Coronary artery (tissue), 2 donors: ENCODE measurements at regions not wholly inside any gene's neighbourhood (a gene's known extent, or its start where the extent isn't known, plus 50 kb on each side); places are given as distances from the start of the nearest gene placed in this dataset.

Source experiments
- DNase-seq: peaks from one replicate; pipeline ENCODE4 v3.0.0-alpha.2; 2017; ENCODE audit warnings: low spot score
- H3K27ac ChIP-seq, 2 donors: fragments of 200-600 bp; sonication (generic); one replicate each; pipeline ENCODE4 v1.5.1; 2016 to 2019
- H3K4me3 ChIP-seq: fragments of 200-600 bp; sonication (generic); 2 replicates; pipeline ENCODE4 v1.5.1; 2016; ENCODE audit warnings: mild to moderate bottlenecking, moderate library complexity
- TF ChIP-seq, protein P1 (sequence below): fragments of 200-600 bp; sonication (generic); IDR thresholded peaks from one replicate; pipeline ENCODE4 v1.5.1; 2019; ENCODE audit warnings: antibody characterized with exemption

DNA sequence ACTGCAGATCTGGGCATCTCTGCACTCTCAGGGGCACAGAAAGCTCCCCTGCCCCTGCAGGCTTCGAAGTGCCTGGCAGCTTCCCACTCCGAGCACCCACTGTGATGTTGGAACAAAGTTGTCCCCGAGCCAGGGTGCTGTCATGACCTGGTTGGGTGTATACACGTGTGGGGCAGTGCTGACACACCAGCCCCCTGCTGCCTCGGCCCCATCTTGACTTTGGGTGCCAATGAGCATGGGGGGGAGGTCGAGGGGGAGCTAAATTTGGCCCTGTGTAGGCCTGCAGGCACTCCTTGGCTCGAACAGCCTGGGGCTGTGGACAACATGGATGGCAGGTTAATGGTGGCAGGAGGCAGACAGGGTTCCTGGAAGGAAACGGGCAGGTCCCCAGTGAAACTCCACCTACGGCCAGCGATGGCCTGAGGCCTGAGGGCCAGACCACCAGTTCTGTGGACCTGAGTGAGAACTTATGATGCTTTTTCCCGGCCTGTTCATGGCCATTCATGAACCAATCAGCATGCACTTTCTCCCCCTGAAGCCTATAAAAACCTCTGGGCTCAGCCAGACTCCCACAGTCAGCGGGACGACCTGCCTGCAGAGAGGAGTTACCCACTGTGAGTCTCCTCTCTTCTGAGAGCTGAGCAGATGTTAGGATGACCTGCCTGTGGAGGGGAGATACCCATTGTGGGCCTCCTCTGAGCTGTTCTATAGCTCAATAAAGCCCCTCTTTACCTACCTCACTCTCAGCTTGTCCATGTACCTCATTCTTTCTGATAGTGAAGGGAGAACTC lies 1029.1 kb upstream of the GBE1 start:
- TF ChIP-seq, protein P1, sequence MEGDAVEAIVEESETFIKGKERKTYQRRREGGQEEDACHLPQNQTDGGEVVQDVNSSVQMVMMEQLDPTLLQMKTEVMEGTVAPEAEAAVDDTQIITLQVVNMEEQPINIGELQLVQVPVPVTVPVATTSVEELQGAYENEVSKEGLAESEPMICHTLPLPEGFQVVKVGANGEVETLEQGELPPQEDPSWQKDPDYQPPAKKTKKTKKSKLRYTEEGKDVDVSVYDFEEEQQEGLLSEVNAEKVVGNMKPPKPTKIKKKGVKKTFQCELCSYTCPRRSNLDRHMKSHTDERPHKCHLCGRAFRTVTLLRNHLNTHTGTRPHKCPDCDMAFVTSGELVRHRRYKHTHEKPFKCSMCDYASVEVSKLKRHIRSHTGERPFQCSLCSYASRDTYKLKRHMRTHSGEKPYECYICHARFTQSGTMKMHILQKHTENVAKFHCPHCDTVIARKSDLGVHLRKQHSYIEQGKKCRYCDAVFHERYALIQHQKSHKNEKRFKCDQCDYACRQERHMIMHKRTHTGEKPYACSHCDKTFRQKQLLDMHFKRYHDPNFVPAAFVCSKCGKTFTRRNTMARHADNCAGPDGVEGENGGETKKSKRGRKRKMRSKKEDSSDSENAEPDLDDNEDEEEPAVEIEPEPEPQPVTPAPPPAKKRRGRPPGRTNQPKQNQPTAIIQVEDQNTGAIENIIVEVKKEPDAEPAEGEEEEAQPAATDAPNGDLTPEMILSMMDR: no peak
- Histone ChIP-seq H3K27ac (no peak overlapping the region), H3K4me3 (no peak overlapping the region)
- no peak for DNase-seq

DNA sequence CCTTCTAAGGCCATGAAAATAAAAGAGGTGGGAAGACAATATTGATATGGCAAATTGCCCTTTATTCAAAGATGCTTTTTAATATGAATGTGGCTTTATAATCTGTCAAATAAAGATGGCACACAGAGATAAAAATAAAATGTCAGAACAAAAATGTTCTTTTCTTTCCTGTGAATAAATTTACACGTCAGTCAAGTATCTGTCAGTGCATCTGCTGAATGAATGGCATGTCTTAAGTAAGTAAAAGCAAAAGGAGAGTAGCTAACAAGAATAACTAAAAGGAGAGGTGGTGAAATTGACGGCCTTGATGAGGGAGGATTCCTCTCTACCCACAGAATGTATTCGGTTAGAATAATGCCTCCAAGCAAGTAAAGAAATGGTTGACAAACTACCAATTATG lies 1021.7 kb upstream of the GBE1 start:
- no peak for DNase-seq
- H3K4me3 ChIP-seq: no peak overlapping the region
- no peak overlapping the region for H3K27ac ChIP-seq
- TF ChIP-seq, protein P1: no peak

DNA sequence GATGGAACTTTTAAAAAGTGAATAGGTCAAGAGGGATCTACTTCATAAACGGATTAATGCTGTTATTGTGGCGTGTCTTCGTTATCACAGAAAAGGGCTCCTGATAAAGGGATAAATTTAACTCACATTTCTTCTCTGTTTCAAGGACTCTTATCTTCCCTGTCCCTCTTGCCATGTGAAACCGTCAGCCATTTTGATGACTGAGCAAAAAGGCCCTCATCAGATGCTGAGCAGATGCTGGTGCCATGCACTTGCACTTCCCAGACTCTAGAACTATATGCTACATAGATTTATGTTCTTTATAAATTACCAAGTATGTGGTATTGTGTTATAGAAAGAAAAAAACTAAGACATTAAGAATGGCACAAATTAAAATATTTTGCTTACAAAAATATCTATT lies 1011.8 kb upstream of the GBE1 start:
- H3K27ac ChIP-seq: no peak overlapping the region
- TF ChIP-seq, protein P1: no peak
- no peak overlapping the region for H3K4me3 ChIP-seq
- DNase-seq: no peak

DNA sequence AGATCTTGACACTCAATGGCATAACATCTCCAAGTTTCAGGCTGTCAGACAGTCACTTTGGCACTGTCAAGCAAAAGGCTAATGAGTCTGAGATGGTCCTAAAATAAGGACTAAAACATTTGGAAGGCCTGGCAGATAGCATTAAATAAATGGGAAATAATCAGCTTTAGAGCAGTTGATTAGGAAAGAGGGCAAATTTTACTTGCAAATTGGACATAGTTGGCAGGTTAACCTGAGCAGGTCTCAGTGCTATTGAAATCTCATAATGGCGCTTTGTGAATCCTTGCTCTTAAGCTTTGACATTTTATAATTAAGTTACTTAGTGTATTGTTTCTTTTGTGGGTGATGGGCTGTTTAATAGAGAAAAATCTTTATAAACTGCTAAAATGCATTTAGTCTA lies 1003.1 kb upstream of the GBE1 start:
- TF ChIP-seq, protein P1: no peak
- no peak for DNase-seq
- H3K4me3 ChIP-seq: no peak overlapping the region
- H3K27ac ChIP-seq: no peak overlapping the region

DNA sequence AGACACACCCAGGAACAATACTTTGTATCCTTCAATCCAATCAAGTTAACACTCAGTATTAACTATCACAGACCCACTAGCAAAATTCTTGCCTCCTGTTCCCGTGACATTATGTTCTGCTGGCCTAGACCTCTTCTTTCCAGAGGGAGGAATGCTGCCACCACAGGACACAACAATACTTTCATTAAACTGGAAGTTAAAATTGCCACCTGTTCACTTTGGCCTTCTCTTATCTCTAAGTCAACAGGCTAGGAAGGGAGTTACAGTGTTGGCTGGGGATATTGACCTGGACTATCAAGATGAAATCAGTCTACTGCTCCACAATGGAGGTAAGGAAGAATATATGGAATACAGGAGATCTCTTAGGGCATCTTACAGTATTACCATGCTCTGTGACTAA lies 1000.4 kb upstream of the GBE1 start:
- DNase-seq: no peak
- TF ChIP-seq, protein P1: no peak
- Histone ChIP-seq H3K4me3 (no peak overlapping the region), H3K27ac (no peak overlapping the region)

DNA sequence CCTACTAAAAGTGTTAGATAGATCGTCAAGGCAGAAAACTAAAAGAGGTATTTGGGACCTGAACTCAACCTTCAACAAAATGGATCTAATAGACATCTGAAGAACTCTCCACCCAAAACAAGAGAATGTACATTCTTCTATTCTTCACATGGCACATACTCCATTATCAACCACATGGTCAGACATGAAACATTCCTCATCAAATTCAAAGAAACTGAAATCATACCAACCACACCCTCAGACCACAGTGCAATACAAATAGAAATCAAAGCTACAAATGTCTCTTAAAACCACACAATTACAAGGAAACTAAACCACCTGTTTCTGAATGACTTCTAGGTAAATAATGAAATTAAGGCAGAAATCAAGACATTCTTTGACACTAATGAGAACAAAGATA lies 984.1 kb upstream of the GBE1 start:
- H3K4me3 ChIP-seq: no peak overlapping the region
- no peak for DNase-seq
- TF ChIP-seq, protein P1: no peak
- H3K27ac ChIP-seq: no peak overlapping the region

DNA sequence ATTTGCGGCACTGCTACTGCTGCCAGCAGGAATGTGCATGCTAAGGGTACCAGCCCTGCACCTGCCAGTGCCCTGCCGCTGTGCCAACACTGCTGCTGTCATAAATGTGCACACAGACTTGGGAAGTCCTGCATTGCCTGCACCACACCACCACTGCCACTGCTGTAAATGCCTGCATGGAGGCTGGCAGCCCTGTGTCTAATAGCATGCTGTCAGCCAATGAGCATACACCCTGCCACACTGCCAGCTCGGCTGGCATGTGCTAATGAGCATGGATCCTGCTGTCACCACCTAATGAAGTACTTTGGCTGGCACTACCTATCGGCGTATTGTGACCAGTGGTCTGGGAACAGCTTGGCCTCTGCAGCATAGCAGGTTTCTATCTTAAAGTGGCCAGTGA lies 981.8 kb upstream of the GBE1 start:
- Histone ChIP-seq H3K4me3 (no peak overlapping the region), H3K27ac (no peak overlapping the region)
- TF ChIP-seq, protein P1: no peak
- no peak for DNase-seq
